Left lung (tissue), 4 donors: ENCODE measurements at regions not wholly inside any gene's neighbourhood (a gene's known extent, or its start where the extent isn't known, plus 50 kb on each side); places are given as distances from the start of the nearest gene placed in this dataset.

Experiments
- ATAC-seq: fragments of 200-7000 bp; cut with Tn5 transposase; one replicate; pipeline ENCODE4 v1.9.1; 2020; ENCODE audit warnings: moderate library complexity
- DNase-seq, 4 donors: peaks; one replicate each; pipeline ENCODE4 v3.0.0-alpha.2; 2013 to 2020
- H3K27ac ChIP-seq, 2 donors: fragments of 200-600 bp; sonication (generic) in 1 of 2; one replicate each; pipeline versions ENCODE4 v1.5.0 to v1.8.0; 2020 to 2021
- H3K27me3 ChIP-seq, 2 donors: fragments of 200-600 bp; sonication (generic) in 1 of 2; one replicate each; pipeline versions ENCODE4 v1.5.0 to v1.8.0; 2020 to 2021
- H3K36me3 ChIP-seq, 2 donors: fragments of 200-600 bp; sonication (generic) in 1 of 2; one replicate each; pipeline versions ENCODE4 v1.5.0 to v1.8.0; 2020 to 2021
- H3K4me1 ChIP-seq, 2 donors: fragments of 200-600 bp; one replicate each; pipeline ENCODE4 v1.8.0; 2021
- H3K4me3 ChIP-seq, 2 donors: fragments of 200-600 bp; sonication (generic) in 1 of 2; one replicate each; pipeline versions ENCODE4 v1.5.0 to v1.8.0; 2020 to 2021; ENCODE audit warnings: mild to moderate bottlenecking in 1 of 2
- H3K9me3 ChIP-seq, 2 donors: fragments of 200-600 bp; sonication (generic) in 1 of 2; one replicate each; pipeline versions ENCODE4 v1.5.0 to v1.8.0; 2020 to 2021
- CTCF ChIP-seq, 2 donors: fragments of 200-600 bp; sonication (generic) in 1 of 2; IDR thresholded peaks; one replicate each; pipeline versions ENCODE4 v1.5.0 to v1.8.0; 2021; ENCODE audit warnings: antibody characterized with exemption in 2 of 2
- intact Hi-C, 2 donors: fragments of 100-400 bp; cut with DNase I; formaldehyde crosslinking; loops; one replicate each; pipeline versions ENCODE4 v1.11.2 to v1.14.2; 2022
- donor health status: DM: no; HTN: yes; CAD: no.
- donor health status: DM: no; HTN: no; CAD: no.

GRCh38 chr16:85357924-85358505, 245.7 kb upstream of the CIBAR2 start:
- H3K27ac ChIP-seq, result no peak overlapping the region
- DNase-seq (no peak), ATAC-seq (no peak)
- H3K27me3 ChIP-seq, result no peaks in the 10 kb centered on the region
- H3K4me3 ChIP-seq, result no peak overlapping the region
- intact Hi-C loops, result no loop called here
- no peaks in the 10 kb centered on the region for H3K36me3 ChIP-seq
- no peaks in the 10 kb centered on the region for H3K9me3 ChIP-seq
- TF ChIP-seq CTCF (IDR thresholded peaks at IDR 0.05), result no peak
- H3K4me1 ChIP-seq, result peaks cover 15% of the 10 kb centered on the region in 2 donors

GRCh38 chr16:85358704-85359146, 246.5 kb upstream of the CIBAR2 start:
- Histone ChIP-seq H3K4me3 (no peak overlapping the region), H3K27ac (no peak overlapping the region), H3K4me1 (peaks cover 15% of the 10 kb centered on the region in 2 donors), H3K9me3 (no peaks in the 10 kb centered on the region), H3K27me3 (no peaks in the 10 kb centered on the region), H3K36me3 (no peaks in the 10 kb centered on the region)
- TF ChIP-seq CTCF (IDR thresholded peaks at IDR 0.05), result no peak
- DNase-seq (no peak), ATAC-seq (no peak)
- intact Hi-C loops, result no loop called here

- DNase-seq (no peak), ATAC-seq (no peak)
- Histone ChIP-seq H3K9me3 (no peaks in the 10 kb centered on the region), H3K27me3 (no peaks in the 10 kb centered on the region), H3K4me1 (peaks cover 12 to 15% of the 10 kb centered on the region in 2 donors), H3K4me3 (no peak overlapping the region), H3K36me3 (no peaks in the 10 kb centered on the region), H3K27ac (no peak overlapping the region)
- no peak for TF ChIP-seq CTCF (IDR thresholded peaks at IDR 0.05)
- intact Hi-C loops, result no loop called here
Observed at GRCh38 chr16:85359147-85359822, 247.0 kb upstream of the CIBAR2 start.

- no peak for TF ChIP-seq CTCF (IDR thresholded peaks at IDR 0.05)
- Histone ChIP-seq H3K9me3 (no peaks in the 10 kb centered on the region), H3K36me3 (no peaks in the 10 kb centered on the region), H3K27me3 (no peaks in the 10 kb centered on the region), H3K27ac (no peak overlapping the region), H3K4me1 (peaks cover 3 to 9% of the 10 kb centered on the region in 2 donors), H3K4me3 (no peak overlapping the region)
- peak; percentile 24 for ATAC-seq
- peak in 1 of 4 donors; percentile 47 for DNase-seq
- intact Hi-C loops, result no loop called here
Observed at GRCh38 chr16:85360323-85361277, 248.3 kb upstream of the CIBAR2 start.
